HepG2 (cell line): ENCODE measurements at regions not wholly inside any gene's neighbourhood (a gene's known extent, or its start where the extent isn't known, plus 50 kb on each side); places are given as distances from the start of the nearest gene placed in this dataset.

Experiments used
- HDAC2 ChIP-seq: sonication (generic); formaldehyde crosslinking; IDR thresholded peaks from 2 replicates; pipeline ENCODE4 v1.4.0; 2020; ENCODE audit warnings: missing genetic modification reagents
- KAT8 ChIP-seq: IDR thresholded peaks from 2 replicates; pipeline ENCODE4 v1.6.1; 2016; ENCODE audit warnings: missing genetic modification reagents, missing compliant biosample characterization
- TF ChIP-seq, protein P1 (sequence below): sonication (generic); formaldehyde crosslinking; conservative IDR thresholded peaks from 2 replicates; pipeline ENCODE4 v1.4.0; 2020; ENCODE audit warnings: missing genetic modification reagents
- TF ChIP-seq, protein P2 (sequence below): sonication (generic); formaldehyde crosslinking; IDR thresholded peaks from 2 replicates; pipeline ENCODE4 v1.8.1; 2023; ENCODE audit warnings: mild to moderate bottlenecking, missing genetic modification reagents

DNA sequence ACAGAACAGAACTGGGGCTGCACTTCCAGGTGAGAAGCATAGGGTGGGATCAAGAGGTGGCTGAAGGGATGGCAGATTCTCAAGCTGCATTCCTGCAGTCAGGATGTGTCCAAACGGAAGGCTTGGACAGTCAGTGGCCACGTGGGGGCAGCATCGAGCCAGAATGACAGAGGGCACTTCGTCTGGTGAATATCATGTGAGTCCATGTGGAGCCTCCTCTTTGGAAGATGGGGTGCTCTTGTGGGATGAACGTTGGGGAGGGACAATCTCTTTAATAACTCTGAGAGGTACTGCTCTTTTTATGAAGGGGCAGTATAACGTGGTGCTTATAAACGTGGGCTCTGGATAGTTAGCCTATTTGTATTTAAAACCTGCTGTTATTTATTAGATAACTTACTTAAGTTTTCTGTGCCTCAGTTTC lies 154.9 kb upstream of the NAV2 start:
- TF ChIP-seq, protein P1, sequence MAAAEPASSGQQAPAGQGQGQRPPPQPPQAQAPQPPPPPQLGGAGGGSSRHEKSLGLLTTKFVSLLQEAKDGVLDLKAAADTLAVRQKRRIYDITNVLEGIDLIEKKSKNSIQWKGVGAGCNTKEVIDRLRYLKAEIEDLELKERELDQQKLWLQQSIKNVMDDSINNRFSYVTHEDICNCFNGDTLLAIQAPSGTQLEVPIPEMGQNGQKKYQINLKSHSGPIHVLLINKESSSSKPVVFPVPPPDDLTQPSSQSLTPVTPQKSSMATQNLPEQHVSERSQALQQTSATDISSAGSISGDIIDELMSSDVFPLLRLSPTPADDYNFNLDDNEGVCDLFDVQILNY = no peak
- TF ChIP-seq HDAC2 (no peak), KAT8 (CRISPR knock-in tag) (no peak)
- TF ChIP-seq, protein P2, sequence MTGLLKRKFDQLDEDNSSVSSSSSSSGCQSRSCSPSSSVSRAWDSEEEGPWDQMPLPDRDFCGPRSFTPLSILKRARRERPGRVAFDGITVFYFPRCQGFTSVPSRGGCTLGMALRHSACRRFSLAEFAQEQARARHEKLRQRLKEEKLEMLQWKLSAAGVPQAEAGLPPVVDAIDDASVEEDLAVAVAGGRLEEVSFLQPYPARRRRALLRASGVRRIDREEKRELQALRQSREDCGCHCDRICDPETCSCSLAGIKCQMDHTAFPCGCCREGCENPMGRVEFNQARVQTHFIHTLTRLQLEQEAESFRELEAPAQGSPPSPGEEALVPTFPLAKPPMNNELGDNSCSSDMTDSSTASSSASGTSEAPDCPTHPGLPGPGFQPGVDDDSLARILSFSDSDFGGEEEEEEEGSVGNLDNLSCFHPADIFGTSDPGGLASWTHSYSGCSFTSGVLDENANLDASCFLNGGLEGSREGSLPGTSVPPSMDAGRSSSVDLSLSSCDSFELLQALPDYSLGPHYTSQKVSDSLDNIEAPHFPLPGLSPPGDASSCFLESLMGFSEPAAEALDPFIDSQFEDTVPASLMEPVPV (CRISPR knock-in tag) = no peak
